IPS-20b (cell line): ENCODE measurements at regions not wholly inside any gene's neighbourhood (a gene's known extent, or its start where the extent isn't known, plus 50 kb on each side); places are given as distances from the start of the nearest gene placed in this dataset.
A peak's percentile ranks its signal among the peaks of the same experiment; 100 is the strongest.
"Not testable (repeated sequence)": the region's sequence is repeated elsewhere in the genome, so short reads cannot be mapped to it uniquely, and the experiment has no call there.

Source experiments
- H3K27ac ChIP-seq: one replicate; pipeline ENCODE4 v1.5.1; 2013; ENCODE audit warnings: low read length
- H3K27me3 ChIP-seq: 2 replicates; pipeline ENCODE4 v1.6.1; 2013; ENCODE audit warnings: mild to moderate bottlenecking, low read length, inconsistent platforms; ENCODE audit not compliant: insufficient read depth
- H3K36me3 ChIP-seq: 2 replicates; pipeline ENCODE4 v1.6.1; 2013; ENCODE audit warnings: low read depth, mild to moderate bottlenecking, inconsistent platforms, low read length, moderate library complexity; ENCODE audit not compliant: insufficient read depth
- H3K4me1 ChIP-seq: 2 replicates; pipeline ENCODE4 v1.6.1; 2013; ENCODE audit warnings: mild to moderate bottlenecking, control low read depth, inconsistent platforms, low read length, moderate library complexity; ENCODE audit not compliant: insufficient read depth
- H3K4me3 ChIP-seq: 2 replicates; pipeline ENCODE4 v1.5.1; 2013; ENCODE audit warnings: mild to moderate bottlenecking, low read length, inconsistent platforms
- H3K9ac ChIP-seq: 2 replicates; pipeline ENCODE4 v1.6.1; 2013; ENCODE audit warnings: low read depth, mild to moderate bottlenecking, inconsistent platforms, low read length, moderate library complexity
- H3K9me3 ChIP-seq: 2 replicates; pipeline ENCODE4 v1.6.1; 2013; ENCODE audit warnings: mild to moderate bottlenecking, low read depth, low read length, inconsistent platforms; ENCODE audit not compliant: insufficient read depth

GRCh38 chr5:167299861-167300260 is 991.6 kb upstream of the WWC1 start:
- H3K4me1 ChIP-seq = peaks cover 37% of the 10 kb centered on the region
- not testable (repeated sequence) for H3K9ac ChIP-seq, H3K4me3 ChIP-seq, H3K27me3 ChIP-seq, H3K27ac ChIP-seq, H3K9me3 ChIP-seq, H3K36me3 ChIP-seq

- H3K27ac ChIP-seq = no peak overlapping the region
- no peaks in the 10 kb centered on the region for H3K36me3 ChIP-seq
- no peak overlapping the region; the same call in 1 of the 2 replicates for H3K9ac ChIP-seq
- H3K27me3 ChIP-seq = no peaks in the 10 kb centered on the region
- no peak overlapping the region for H3K4me3 ChIP-seq
- peaks cover 37% of the 10 kb centered on the region for H3K4me1 ChIP-seq
- no peaks in the 10 kb centered on the region for H3K9me3 ChIP-seq
Observed at GRCh38 chr5:167303582-167303981, 987.9 kb upstream of the WWC1 start.

- H3K27ac ChIP-seq = peak overlapping the region; percentile 42
Observed at GRCh38 chr5:167304834-167305469, 986.5 kb upstream of the WWC1 start.

GRCh38 chr5:167305591-167306213 is 985.7 kb upstream of the WWC1 start:
- H3K9ac ChIP-seq = peak overlapping the region; percentile 32; the same call in 1 of the 2 replicates

More at GRCh38 chr5:167304834-167305469, 986.5 kb upstream of the WWC1 start:
- Histone ChIP-seq H3K9me3 (no peaks in the 10 kb centered on the region), H3K9ac (peak overlapping the region; percentile 21; the same call in 1 of the 2 replicates), H3K4me3 (no peak overlapping the region), H3K4me1 (peaks cover 37% of the 10 kb centered on the region), H3K36me3 (no peaks in the 10 kb centered on the region), H3K27me3 (no peaks in the 10 kb centered on the region)

GRCh38 chr5:167307042-167307441 is 984.4 kb upstream of the WWC1 start:
- H3K4me3 ChIP-seq = no peak overlapping the region
- H3K9ac ChIP-seq = no peak overlapping the region; the same call in 1 of the 2 replicates
- peaks cover 37% of the 10 kb centered on the region for H3K4me1 ChIP-seq
- no peaks in the 10 kb centered on the region for H3K36me3 ChIP-seq
- no peaks in the 10 kb centered on the region for H3K9me3 ChIP-seq
- no peaks in the 10 kb centered on the region for H3K27me3 ChIP-seq
- H3K27ac ChIP-seq = no peak overlapping the region

More at GRCh38 chr5:167305591-167306213, 985.7 kb upstream of the WWC1 start:
- Histone ChIP-seq H3K36me3 (no peaks in the 10 kb centered on the region), H3K4me3 (peak overlapping the region; percentile 39), H3K27me3 (no peaks in the 10 kb centered on the region), H3K27ac (peak overlapping the region; percentile 42), H3K9me3 (no peaks in the 10 kb centered on the region), H3K4me1 (peaks cover 37% of the 10 kb centered on the region)

GRCh38 chr5:167308466-167308865 is 983.0 kb upstream of the WWC1 start:
- Histone ChIP-seq H3K36me3 (no peaks in the 10 kb centered on the region), H3K4me3 (no peak overlapping the region), H3K27ac (no peak overlapping the region), H3K9ac (no peak overlapping the region), H3K9me3 (no peaks in the 10 kb centered on the region), H3K27me3 (no peaks in the 10 kb centered on the region), H3K4me1 (peaks cover 36% of the 10 kb centered on the region)

GRCh38 chr5:167309941-167310517 is 981.4 kb upstream of the WWC1 start:
- H3K27ac ChIP-seq = no peak overlapping the region
- no peaks in the 10 kb centered on the region for H3K9me3 ChIP-seq
- no peak overlapping the region for H3K4me3 ChIP-seq
- H3K36me3 ChIP-seq = no peaks in the 10 kb centered on the region
- peaks cover 21% of the 10 kb centered on the region for H3K4me1 ChIP-seq
- no peak overlapping the region for H3K9ac ChIP-seq
- H3K27me3 ChIP-seq = no peaks in the 10 kb centered on the region

- H3K9me3 ChIP-seq = no peaks in the 10 kb centered on the region
- no peak overlapping the region for H3K27ac ChIP-seq
- no peaks in the 10 kb centered on the region for H3K36me3 ChIP-seq
- H3K4me1 ChIP-seq = peaks cover 10% of the 10 kb centered on the region
- H3K27me3 ChIP-seq = no peaks in the 10 kb centered on the region
- no peak overlapping the region for H3K4me3 ChIP-seq
- H3K9ac ChIP-seq = no peak overlapping the region
Observed at GRCh38 chr5:167311340-167311739, 980.1 kb upstream of the WWC1 start.

GRCh38 chr5:167312225-167312624 is 979.2 kb upstream of the WWC1 start:
- Histone ChIP-seq H3K27me3 (no peaks in the 10 kb centered on the region), H3K36me3 (no peaks in the 10 kb centered on the region), H3K4me3 (no peak overlapping the region), H3K27ac (no peak overlapping the region), H3K9me3 (no peaks in the 10 kb centered on the region), H3K4me1 (peaks cover 4% of the 10 kb centered on the region; the same call in 1 of the 2 replicates), H3K9ac (no peak overlapping the region)

- Histone ChIP-seq H3K9ac (no peak overlapping the region), H3K9me3 (no peaks in the 10 kb centered on the region), H3K27ac (no peak overlapping the region), H3K36me3 (no peaks in the 10 kb centered on the region), H3K4me1 (peaks cover 17% of the 10 kb centered on the region), H3K4me3 (no peak overlapping the region), H3K27me3 (no peaks in the 10 kb centered on the region)
Observed at GRCh38 chr5:167315762-167316161, 975.7 kb upstream of the WWC1 start.

- Histone ChIP-seq H3K4me3 (no peak overlapping the region), H3K27ac (no peak overlapping the region), H3K36me3 (no peaks in the 10 kb centered on the region), H3K27me3 (no peaks in the 10 kb centered on the region), H3K9me3 (no peaks in the 10 kb centered on the region), H3K4me1 (peaks cover 17% of the 10 kb centered on the region), H3K9ac (no peak overlapping the region)
Observed at GRCh38 chr5:167317884-167318283, 973.6 kb upstream of the WWC1 start.

GRCh38 chr5:167319243-167319642 is 972.2 kb upstream of the WWC1 start:
- no peaks in the 10 kb centered on the region for H3K9me3 ChIP-seq
- no peak overlapping the region for H3K27ac ChIP-seq
- no peak overlapping the region for H3K4me3 ChIP-seq
- peaks cover 17% of the 10 kb centered on the region for H3K4me1 ChIP-seq
- H3K9ac ChIP-seq = no peak overlapping the region
- no peaks in the 10 kb centered on the region for H3K36me3 ChIP-seq
- H3K27me3 ChIP-seq = no peaks in the 10 kb centered on the region
